Sigmoid colon (tissue), 4 donors: ENCODE measurements at regions not wholly inside any gene's neighbourhood (a gene's known extent, or its start where the extent isn't known, plus 50 kb on each side); places are given as distances from the start of the nearest gene placed in this dataset.
"Not testable (repeated sequence)": the region's sequence is repeated elsewhere in the genome, so short reads cannot be mapped to it uniquely, and the experiment has no call there.

Source experiments
- CTCF ChIP-seq, 4 experiments: fragments of 450-650 bp in 3 of 4; fragments of 200-600 bp in 1 of 4; IDR thresholded peaks; one replicate each; pipeline ENCODE4 v1.5.1; 2016 to 2019; ENCODE audit warnings: antibody characterized with exemption in 4 of 4, mild to moderate bottlenecking in 3 of 4, moderate library complexity in 2 of 4
- EP300 ChIP-seq, 4 donors: sonication (generic); formaldehyde crosslinking; IDR thresholded peaks; one replicate each; pipeline ENCODE4 v1.6.1; 2017; ENCODE audit warnings: antibody characterized with exemption in 4 of 4
- POLR2A ChIP-seq, 2 donors: fragments of 450-650 bp; IDR thresholded peaks; one replicate each; pipeline ENCODE4 v1.6.1; 2016; ENCODE audit warnings: antibody characterized with exemption in 2 of 2, mild to moderate bottlenecking in 2 of 2, moderate library complexity in 2 of 2

GRCh38 chr21:28034334-28034733 lies 958.3 kb downstream of the LTN1 start:
- not testable (repeated sequence) for TF ChIP-seq POLR2A, CTCF, EP300 (IDR thresholded peaks at IDR 0.05)
